GM12878 (cell line): ENCODE measurements at regions not wholly inside any gene's neighbourhood (a gene's known extent, or its start where the extent isn't known, plus 50 kb on each side); places are given as distances from the start of the nearest gene placed in this dataset.
"Not testable (repeated sequence)": the region's sequence is repeated elsewhere in the genome, so short reads cannot be mapped to it uniquely, and the experiment has no call there.

ENCODE experiments used
- CTCF ChIP-seq, 3 experiments: IDR thresholded peaks in 2 of 3; conservative IDR thresholded peaks in 1 of 3; 2 replicates each; pipeline ENCODE4 v1.5.1; 2011; ENCODE audit warnings: low read depth in 3 of 3, low read length in 3 of 3, mild to moderate bottlenecking in 3 of 3, control low read depth in 2 of 3, moderate library complexity in 2 of 3, inconsistent platforms in 1 of 3, mixed read lengths in 1 of 3; ENCODE audit not compliant: control insufficient read depth in 2 of 3, insufficient read depth in 1 of 3; ENCODE audit errors: extremely low read depth in 1 of 3
- ETV6 ChIP-seq, 2 experiments: fragments of 450-650 bp in 1 of 2; IDR thresholded peaks in 1 of 2; conservative IDR thresholded peaks in 1 of 2; 2 replicates each; pipeline ENCODE4 v1.6.1; 2014; ENCODE audit warnings: antibody characterized with exemption in 1 of 2, borderline replicate concordance in 1 of 2, low read depth in 1 of 2, mild to moderate bottlenecking in 1 of 2, moderate library complexity in 1 of 2
- MXI1 ChIP-seq: fragments of 150-350 bp; IDR thresholded peaks from 2 replicates; pipeline ENCODE4 v1.6.1; 2011; ENCODE audit warnings: low read depth, mild to moderate bottlenecking, inconsistent platforms, low read length, improper control_type of control experiment
- NRF1 ChIP-seq: conservative IDR thresholded peaks from 2 replicates; pipeline ENCODE4 v1.6.1; 2011; ENCODE audit warnings: mild to moderate bottlenecking, low read depth, low read length, improper control_type of control experiment
- RAD21 ChIP-seq: IDR thresholded peaks from 2 replicates; pipeline ENCODE4 v1.6.1; 2011; ENCODE audit warnings: mild to moderate bottlenecking, low read depth, low read length, moderate library complexity; ENCODE audit not compliant: insufficient read depth

- not testable (repeated sequence) for TF ChIP-seq CTCF (IDR thresholded peaks at IDR 0.05 in 2 of 3, conservative IDR thresholded peaks at IDR 0.05 in 1 of 3; ENCODE audit: control insufficient read depth in 2 of 3, extremely low read depth in 1 of 3, insufficient read depth in 1 of 3, low read depth in 3 of 3, low read length in 3 of 3); NRF1; RAD21; MXI1; ETV6 (conservative IDR thresholded peaks at IDR 0.05 in 1 of 2, IDR thresholded peaks at IDR 0.05 in 1 of 2; ENCODE audit: borderline replicate concordance in 1 of 2, low read depth in 1 of 2)
These were observed 67.2 kb upstream of the FAT3 start for GRCh38 chr11:92157390-92157789.
